ENCODE measurements at regions not wholly inside any gene's neighbourhood (a gene's known extent, or its start where the extent isn't known, plus 50 kb on each side); places are given as distances from the start of the nearest gene placed in this dataset.

DNA sequence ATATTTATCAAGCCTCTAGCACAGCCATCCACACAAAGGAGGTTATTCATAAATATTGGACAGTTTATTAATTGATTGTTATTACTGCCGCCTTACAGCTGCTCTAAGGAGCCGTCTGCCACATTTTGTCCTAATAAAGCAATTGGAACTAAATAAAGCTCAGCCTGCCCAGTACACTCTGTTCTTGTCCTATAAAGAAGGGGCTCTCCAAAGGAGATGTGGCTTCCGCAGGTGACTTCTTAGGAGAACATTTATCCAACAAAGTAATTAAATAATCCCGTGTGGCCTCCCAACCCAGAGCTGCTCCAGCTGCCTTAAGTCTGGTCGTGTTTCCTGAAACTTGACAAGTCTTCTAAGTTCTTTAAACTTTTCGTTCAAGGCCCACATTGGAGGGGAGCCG, 497.7 kb downstream of the NPHP4 start:
- DNase-seq (ENCODE audit: low read depth): no peak
- no peak for TF ChIP-seq CTCF (conservative IDR thresholded peaks at IDR 0.05; ENCODE audit: low read length)
- H3K4me3 ChIP-seq (ENCODE audit: low read length): no peak overlapping the region

DNA sequence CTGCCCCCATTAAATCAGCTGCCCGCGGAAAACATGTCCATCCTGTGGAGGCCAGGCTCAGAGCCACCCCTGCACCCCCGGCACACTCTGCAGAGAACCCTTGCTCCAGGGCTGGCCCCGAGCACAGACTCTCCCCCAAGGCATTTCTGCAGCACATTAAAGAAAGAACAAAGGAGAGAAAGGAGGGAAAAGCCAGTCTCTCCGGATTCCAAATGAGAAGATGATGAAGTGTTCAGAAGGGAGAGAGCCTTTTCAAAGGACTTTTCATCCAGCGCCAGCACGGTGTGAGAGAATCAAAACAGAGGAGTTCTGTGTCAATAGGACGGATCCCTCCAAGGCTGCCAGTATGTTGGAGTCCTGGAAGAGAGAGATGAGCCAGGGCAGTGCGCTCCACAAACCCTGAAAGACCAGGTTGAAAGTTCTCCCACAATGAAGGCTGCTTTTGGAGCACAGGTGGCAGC, 498.3 kb downstream of the NPHP4 start:
- DNase-seq (ENCODE audit: low read depth): no peak
- no peak for TF ChIP-seq CTCF (conservative IDR thresholded peaks at IDR 0.05; ENCODE audit: low read length)
- H3K4me3 ChIP-seq (ENCODE audit: low read length): no peak overlapping the region

DNA sequence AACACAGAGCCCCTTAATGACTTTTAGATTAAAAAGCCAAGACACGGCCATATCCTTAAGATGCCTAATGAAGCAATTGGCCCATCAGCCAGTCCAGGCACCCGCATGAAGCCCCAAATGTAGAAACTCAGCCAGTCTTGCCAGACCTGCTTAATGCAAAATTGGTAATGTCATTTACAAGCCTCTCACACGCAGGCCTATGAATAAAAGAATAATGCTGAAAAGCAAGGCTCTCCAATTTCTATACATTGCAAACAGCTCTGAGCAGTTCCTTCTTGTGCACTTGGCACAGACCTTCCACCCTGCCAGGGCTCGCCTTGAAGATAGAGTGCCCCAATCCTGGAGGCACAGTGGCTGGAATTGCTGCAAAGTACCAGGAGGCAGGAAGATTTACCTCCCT, 498.9 kb downstream of the NPHP4 start:
- no peak for DNase-seq (ENCODE audit: low read depth)

DNA sequence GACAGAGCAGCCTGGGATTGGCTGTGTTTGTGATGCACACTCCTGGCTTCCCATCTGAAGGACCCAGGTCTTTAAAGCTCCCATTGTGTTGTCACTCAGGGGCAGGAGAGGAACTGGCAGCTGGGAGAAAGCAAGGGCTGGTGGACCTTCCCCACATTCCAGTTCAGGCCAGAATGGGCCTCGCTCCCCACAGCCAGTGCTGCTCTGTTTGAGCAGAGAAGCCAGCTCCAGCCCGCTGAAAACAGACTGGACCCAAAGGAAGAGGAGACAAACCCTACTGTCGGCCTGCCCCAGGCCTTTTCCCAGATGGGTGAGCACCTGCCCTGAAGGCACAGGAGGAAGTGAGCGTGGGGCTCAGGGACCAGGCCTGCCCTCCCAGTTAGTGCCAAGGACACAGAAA, 499.4 kb downstream of the NPHP4 start:
- no peak for DNase-seq (ENCODE audit: low read depth)
- no peak for TF ChIP-seq CTCF (conservative IDR thresholded peaks at IDR 0.05; ENCODE audit: low read length)
- no peak overlapping the region for H3K4me3 ChIP-seq (ENCODE audit: low read length)

More for the DNA sequence above, 498.9 kb downstream of the NPHP4 start:
- H3K4me3 ChIP-seq (ENCODE audit: low read length): no peak overlapping the region
- TF ChIP-seq CTCF (conservative IDR thresholded peaks at IDR 0.05; ENCODE audit: low read length): no peak

GRCh38 chr1:5491207-5491904, 500.9 kb downstream of the NPHP4 start:
- TF ChIP-seq CTCF (conservative IDR thresholded peaks at IDR 0.05; ENCODE audit: low read length): no peak
- no peak for DNase-seq (ENCODE audit: low read depth)
- no peak overlapping the region for H3K4me3 ChIP-seq (ENCODE audit: low read length)

DNA sequence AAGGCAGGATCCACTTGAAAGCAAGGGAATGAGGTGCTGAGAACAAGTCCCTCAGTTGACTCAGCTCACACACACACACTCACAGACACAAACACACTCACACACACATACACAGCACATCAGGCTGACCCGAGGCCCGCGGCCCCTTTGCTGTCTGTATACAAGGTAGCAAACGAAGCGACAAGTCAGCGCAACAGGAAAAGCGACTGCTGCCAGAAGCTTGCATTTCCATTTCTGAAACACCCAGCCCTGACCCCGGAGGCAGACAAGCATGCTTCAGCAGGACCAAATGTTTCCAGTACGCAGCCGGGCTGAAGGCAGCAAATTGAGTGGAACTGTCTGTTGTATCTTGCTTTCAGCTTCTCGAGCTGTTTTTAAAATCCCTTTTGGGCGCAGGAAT, 501.6 kb downstream of the NPHP4 start:
- no peak for DNase-seq (ENCODE audit: low read depth)
- TF ChIP-seq CTCF (conservative IDR thresholded peaks at IDR 0.05; ENCODE audit: low read length): no peak
- no peak overlapping the region for H3K4me3 ChIP-seq (ENCODE audit: low read length)

GRCh38 chr1:5488448-5488847, 503.8 kb downstream of the NPHP4 start:
- no peak for TF ChIP-seq CTCF (conservative IDR thresholded peaks at IDR 0.05; ENCODE audit: low read length)
- no peak overlapping the region for H3K4me3 ChIP-seq (ENCODE audit: low read length)
- no peak for DNase-seq (ENCODE audit: low read depth)
